Ishikawa (cell line): ENCODE measurements at regions not wholly inside any gene's neighbourhood (a gene's known extent, or its start where the extent isn't known, plus 50 kb on each side); places are given as distances from the start of the nearest gene placed in this dataset.

Source experiments
- CEBPB ChIP-seq: IDR thresholded peaks from 2 replicates; pipeline ENCODE4 v1.6.1; 2012
- CREB1 ChIP-seq: IDR thresholded peaks from 2 replicates; pipeline ENCODE4 v1.6.1; 2012; ENCODE audit warnings: low read depth
- EGR1 ChIP-seq: IDR thresholded peaks from 2 replicates; pipeline ENCODE4 v1.6.1; 2012
- EP300 ChIP-seq: IDR thresholded peaks from 2 replicates; pipeline ENCODE4 v1.6.1; 2012; ENCODE audit warnings: borderline replicate concordance
- FOXM1 ChIP-seq: IDR thresholded peaks from 2 replicates; pipeline ENCODE4 v1.6.1; 2012; ENCODE audit warnings: low read depth, borderline replicate concordance
- MAX ChIP-seq: IDR thresholded peaks from 2 replicates; pipeline ENCODE4 v1.6.1; 2012
- NFIC ChIP-seq: IDR thresholded peaks from 2 replicates; pipeline ENCODE4 v1.6.1; 2012
- RAD21 ChIP-seq: IDR thresholded peaks from 2 replicates; pipeline ENCODE4 v1.6.1; 2012; ENCODE audit warnings: low read depth
- REST ChIP-seq: IDR thresholded peaks from 2 replicates; pipeline ENCODE4 v1.6.1; 2012; ENCODE audit warnings: low read depth, mild to moderate bottlenecking
- TAF1 ChIP-seq: IDR thresholded peaks from 2 replicates; pipeline ENCODE4 v1.6.1; 2012; ENCODE audit warnings: low read depth, mild to moderate bottlenecking
- TCF12 ChIP-seq: IDR thresholded peaks from 2 replicates; pipeline ENCODE4 v1.6.1; 2012; ENCODE audit warnings: low read depth
- TEAD4 ChIP-seq: IDR thresholded peaks from 2 replicates; pipeline ENCODE4 v1.6.1; 2012
- USF1 ChIP-seq: IDR thresholded peaks from 2 replicates; pipeline ENCODE4 v1.6.1; 2012
- YY1 ChIP-seq: IDR thresholded peaks from 2 replicates; pipeline ENCODE4 v1.6.1; 2012; ENCODE audit warnings: low read depth
- ZBTB7A ChIP-seq: IDR thresholded peaks from 2 replicates; pipeline ENCODE4 v1.6.1; 2012; ENCODE audit warnings: low read depth

GRCh38 chr6:88216182-88216581, 50.0 kb upstream of the CNR1 start:
- TF ChIP-seq MAX, result no peak
- TF ChIP-seq EP300, result no peak
- no peak for TF ChIP-seq TCF12
- TF ChIP-seq FOXM1, result no peak
- no peak for TF ChIP-seq RAD21
- TF ChIP-seq ZBTB7A, result no peak
- no peak for TF ChIP-seq CEBPB
- TF ChIP-seq TEAD4, result no peak
- TF ChIP-seq EGR1, result no peak
- TF ChIP-seq USF1, result no peak
- TF ChIP-seq TAF1, result no peak
- no peak for TF ChIP-seq CREB1
- no peak for TF ChIP-seq YY1
- no peak for TF ChIP-seq NFIC
- TF ChIP-seq REST, result no peak
